Stomach smooth muscle (tissue), 2 donors: ENCODE measurements at regions not wholly inside any gene's neighbourhood (a gene's known extent, or its start where the extent isn't known, plus 50 kb on each side); places are given as distances from the start of the nearest gene placed in this dataset.
"Not testable (repeated sequence)": the region's sequence is repeated elsewhere in the genome, so short reads cannot be mapped to it uniquely, and the experiment has no call there.

ENCODE experiments used
- H3K27ac ChIP-seq: one replicate; pipeline ENCODE4 v1.7.0; 2013; ENCODE audit warnings: mild to moderate bottlenecking, low read length, inconsistent platforms
- H3K27me3 ChIP-seq, 2 donors: one replicate each; pipeline ENCODE4 v1.7.0; 2013; ENCODE audit warnings: low read length in 2 of 2; ENCODE audit not compliant: insufficient read depth in 2 of 2, control insufficient read depth in 1 of 2
- H3K36me3 ChIP-seq, 2 donors: one replicate each; pipeline ENCODE4 v1.7.0; 2013; ENCODE audit warnings: low read length in 2 of 2; ENCODE audit not compliant: control insufficient read depth in 2 of 2, insufficient read depth in 2 of 2
- H3K4me1 ChIP-seq: one replicate; pipeline ENCODE4 v1.7.0; 2013; ENCODE audit warnings: low read length; ENCODE audit not compliant: control insufficient read depth, insufficient read depth
- H3K4me3 ChIP-seq, 2 donors: one replicate each; pipeline ENCODE4 v1.7.0; 2013; ENCODE audit warnings: low read length in 2 of 2
- H3K9ac ChIP-seq, 2 donors: one replicate each; pipeline ENCODE4 v1.7.0; 2013; ENCODE audit warnings: low read length in 2 of 2, mild to moderate bottlenecking in 1 of 2
- H3K9me3 ChIP-seq, 2 donors: one replicate each; pipeline ENCODE4 v1.7.0; 2013; ENCODE audit warnings: low read length in 2 of 2; ENCODE audit not compliant: control insufficient read depth in 2 of 2
- donor health status: healthy.
- donor health status: Pancreatic carcinoma.

DNA sequence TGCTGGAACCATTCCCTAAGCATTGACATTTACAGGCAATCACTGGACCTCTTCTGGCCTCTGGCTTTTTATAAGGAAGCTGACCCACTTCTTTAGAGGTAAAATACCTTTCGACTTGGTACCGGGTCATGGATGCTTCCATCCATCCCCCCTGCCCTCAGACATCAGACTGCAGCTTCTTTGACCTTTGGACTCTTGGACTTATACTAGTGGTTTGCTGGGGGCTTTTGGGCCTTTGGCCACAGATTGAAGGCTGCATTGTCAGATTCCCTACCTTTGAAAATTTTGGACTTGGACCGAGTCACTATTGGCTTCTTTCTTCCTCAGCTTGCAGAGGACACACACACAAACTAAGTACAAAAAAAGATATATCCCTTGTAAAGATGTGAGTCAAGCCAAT lies 86.1 kb downstream of the TTC6 start:
- no peak overlapping the region for H3K9ac ChIP-seq
- H3K27ac ChIP-seq: no peak overlapping the region
- H3K4me3 ChIP-seq: no peak overlapping the region
- no peaks in the 10 kb centered on the region for H3K9me3 ChIP-seq
- no peaks in the 10 kb centered on the region for H3K4me1 ChIP-seq
- no peaks in the 10 kb centered on the region for H3K36me3 ChIP-seq
- no peaks in the 10 kb centered on the region for H3K27me3 ChIP-seq

DNA sequence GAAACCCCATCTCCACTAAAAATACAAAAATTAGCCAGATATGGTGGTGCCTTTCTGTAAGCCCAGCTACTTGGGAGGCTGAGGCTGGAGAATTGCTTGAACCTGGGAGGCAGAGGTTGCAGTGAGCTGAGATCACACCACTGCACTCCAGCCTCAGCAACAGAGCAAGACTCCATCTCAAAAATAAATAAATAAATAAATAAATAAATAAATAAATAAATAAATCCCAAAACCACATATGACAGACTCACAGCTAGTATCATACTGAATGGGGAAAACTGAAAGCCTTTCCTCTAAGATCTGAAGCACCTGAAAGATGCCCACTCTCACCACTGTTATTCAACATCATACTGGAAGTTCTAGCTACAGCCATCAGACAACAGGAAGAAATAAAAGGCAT lies 97.3 kb downstream of the TTC6 start:
- not testable (repeated sequence) for H3K9ac ChIP-seq, H3K27me3 ChIP-seq, H3K27ac ChIP-seq, H3K36me3 ChIP-seq, H3K4me3 ChIP-seq, H3K4me1 ChIP-seq, H3K9me3 ChIP-seq

GRCh38 chr14:37693420-37693819 lies 98.0 kb downstream of the TTC6 start:
- H3K27me3 ChIP-seq, H3K27ac ChIP-seq, H3K9ac ChIP-seq: not testable (repeated sequence)

GRCh38 chr14:37695866-37696265 lies 100.4 kb downstream of the TTC6 start:
- no peak overlapping the region for H3K4me3 ChIP-seq
- H3K27ac ChIP-seq: no peak overlapping the region
- no peaks in the 10 kb centered on the region for H3K36me3 ChIP-seq
- H3K9ac ChIP-seq: no peak overlapping the region
- H3K27me3 ChIP-seq: no peaks in the 10 kb centered on the region
- no peaks in the 10 kb centered on the region for H3K9me3 ChIP-seq
- no peaks in the 10 kb centered on the region for H3K4me1 ChIP-seq

More at GRCh38 chr14:37693420-37693819, 98.0 kb downstream of the TTC6 start:
- H3K4me3 ChIP-seq, H3K4me1 ChIP-seq, H3K36me3 ChIP-seq, H3K9me3 ChIP-seq: not testable (repeated sequence)

DNA sequence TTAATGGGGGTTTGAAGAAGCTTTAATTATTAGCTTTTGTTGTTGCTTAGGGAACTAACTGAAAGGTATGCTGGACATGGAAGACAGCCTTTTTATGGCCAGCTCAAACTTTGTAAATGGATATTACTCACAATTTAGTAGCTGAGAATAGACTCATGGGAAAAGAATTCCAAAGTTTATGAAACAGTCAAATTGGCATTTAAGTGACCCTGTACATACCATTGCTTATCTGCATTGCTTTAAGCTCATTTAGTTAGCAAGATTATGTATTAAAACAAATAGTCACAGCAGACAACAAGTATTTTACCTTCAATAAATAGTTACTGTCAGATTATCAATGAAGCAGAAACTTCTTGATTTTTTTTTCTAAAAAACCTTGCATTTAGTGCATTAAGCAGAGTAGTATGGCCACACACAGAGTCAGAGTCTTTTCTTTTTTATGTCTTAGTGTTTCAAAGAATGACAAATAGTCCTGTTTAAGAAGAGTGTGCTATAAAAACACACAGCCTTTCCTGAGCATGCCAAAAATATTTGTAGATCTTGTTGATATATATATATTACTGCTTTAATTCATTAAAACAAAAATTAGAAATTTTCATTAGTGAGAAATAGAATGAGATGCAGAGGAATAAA lies 102.2 kb downstream of the TTC6 start:
- H3K27ac ChIP-seq: no peak overlapping the region
- H3K9ac ChIP-seq: no peak overlapping the region
- no peaks in the 10 kb centered on the region for H3K4me1 ChIP-seq
- no peaks in the 10 kb centered on the region for H3K36me3 ChIP-seq
- H3K27me3 ChIP-seq: no peaks in the 10 kb centered on the region
- H3K4me3 ChIP-seq: no peak overlapping the region
- no peaks in the 10 kb centered on the region for H3K9me3 ChIP-seq

DNA sequence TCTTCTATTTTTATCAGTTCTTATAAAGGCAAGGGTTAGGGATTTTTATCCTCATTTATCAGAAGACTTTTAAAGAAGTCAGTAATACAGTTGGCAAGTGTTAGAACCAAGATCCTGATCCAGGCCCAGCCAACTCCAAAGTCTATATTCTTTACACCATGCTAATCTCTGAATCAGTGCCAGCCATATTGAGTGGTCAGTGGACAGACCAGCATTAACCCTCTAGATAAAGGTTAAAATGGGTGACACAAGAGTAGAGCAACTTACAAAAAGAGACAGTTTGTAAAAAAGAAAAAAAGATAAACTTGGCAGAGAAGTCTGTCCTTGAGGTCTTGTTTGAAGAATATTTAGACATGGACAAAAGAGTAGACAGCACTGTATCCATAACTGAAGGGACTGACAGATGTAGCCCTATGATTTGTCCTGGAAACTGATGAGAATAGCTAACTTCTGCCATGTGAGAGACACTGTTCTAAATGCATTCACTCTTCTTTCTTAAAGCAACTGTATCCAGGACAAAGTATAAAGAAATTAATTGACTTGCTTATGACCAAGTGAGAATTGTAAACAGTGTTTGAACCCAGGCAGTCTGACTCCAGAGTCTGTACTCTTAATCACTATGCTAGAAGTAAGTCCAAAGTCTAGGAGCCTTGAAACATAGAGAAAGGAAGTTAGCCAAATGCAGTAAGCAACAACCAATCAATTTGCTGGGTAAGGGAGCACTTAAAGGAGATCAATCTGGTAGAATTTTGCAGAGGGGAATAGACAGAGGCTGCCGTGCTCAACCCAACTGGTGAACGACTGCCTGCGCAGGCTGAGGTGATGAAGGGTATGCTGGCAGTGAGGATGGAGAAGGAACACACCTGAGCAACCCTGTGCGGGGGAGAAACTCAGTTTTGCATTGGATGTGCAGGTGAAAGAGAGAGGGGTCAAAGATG lies 103.7 kb downstream of the TTC6 start:
- Histone ChIP-seq H3K4me3 (no peak overlapping the region), H3K9ac (no peak overlapping the region), H3K9me3 (no peaks in the 10 kb centered on the region), H3K4me1 (no peaks in the 10 kb centered on the region), H3K36me3 (no peaks in the 10 kb centered on the region), H3K27me3 (no peaks in the 10 kb centered on the region), H3K27ac (no peak overlapping the region)

GRCh38 chr14:37707716-37708115 lies 112.3 kb downstream of the TTC6 start:
- H3K4me1 ChIP-seq: no peaks in the 10 kb centered on the region
- H3K9me3 ChIP-seq: no peaks in the 10 kb centered on the region
- H3K27me3 ChIP-seq: no peaks in the 10 kb centered on the region
- no peaks in the 10 kb centered on the region for H3K36me3 ChIP-seq
- H3K27ac ChIP-seq: no peak overlapping the region
- H3K9ac ChIP-seq: no peak overlapping the region
- H3K4me3 ChIP-seq: no peak overlapping the region

- no peaks in the 10 kb centered on the region for H3K9me3 ChIP-seq
- H3K4me3 ChIP-seq: no peak overlapping the region
- no peaks in the 10 kb centered on the region for H3K36me3 ChIP-seq
- H3K9ac ChIP-seq: no peak overlapping the region
- H3K27me3 ChIP-seq: no peaks in the 10 kb centered on the region
- no peak overlapping the region for H3K27ac ChIP-seq
- no peaks in the 10 kb centered on the region for H3K4me1 ChIP-seq
These were observed 113.1 kb downstream of the TTC6 start for GRCh38 chr14:37708481-37708880.

- H3K4me3 ChIP-seq: no peak overlapping the region
- no peaks in the 10 kb centered on the region for H3K9me3 ChIP-seq
- H3K27ac ChIP-seq: no peak overlapping the region
- H3K36me3 ChIP-seq: no peaks in the 10 kb centered on the region
- H3K4me1 ChIP-seq: no peaks in the 10 kb centered on the region
- no peak overlapping the region for H3K9ac ChIP-seq
- H3K27me3 ChIP-seq: no peaks in the 10 kb centered on the region
These were observed 114.2 kb downstream of the TTC6 start for GRCh38 chr14:37709419-37710195.

GRCh38 chr14:37711356-37711830 lies 116.0 kb downstream of the TTC6 start:
- Histone ChIP-seq H3K27me3 (no peaks in the 10 kb centered on the region), H3K36me3 (no peaks in the 10 kb centered on the region), H3K27ac (no peak overlapping the region), H3K4me1 (no peaks in the 10 kb centered on the region), H3K4me3 (no peak overlapping the region), H3K9ac (no peak overlapping the region), H3K9me3 (no peaks in the 10 kb centered on the region)
